Erythroblast (primary cell): ENCODE measurements at regions not wholly inside any gene's neighbourhood (a gene's known extent, or its start where the extent isn't known, plus 50 kb on each side); places are given as distances from the start of the nearest gene placed in this dataset.

ENCODE experiments used
- GATA1 ChIP-seq: IDR thresholded peaks from 2 replicates; pipeline ENCODE4 v1.6.1; 2011; ENCODE audit warnings: low read depth, mild to moderate bottlenecking, control low read depth, low read length, moderate library complexity
- POLR2A ChIP-seq: IDR thresholded peaks from 2 replicates; pipeline ENCODE4 v1.6.1; 2011; ENCODE audit warnings: mild to moderate bottlenecking, low read length

DNA sequence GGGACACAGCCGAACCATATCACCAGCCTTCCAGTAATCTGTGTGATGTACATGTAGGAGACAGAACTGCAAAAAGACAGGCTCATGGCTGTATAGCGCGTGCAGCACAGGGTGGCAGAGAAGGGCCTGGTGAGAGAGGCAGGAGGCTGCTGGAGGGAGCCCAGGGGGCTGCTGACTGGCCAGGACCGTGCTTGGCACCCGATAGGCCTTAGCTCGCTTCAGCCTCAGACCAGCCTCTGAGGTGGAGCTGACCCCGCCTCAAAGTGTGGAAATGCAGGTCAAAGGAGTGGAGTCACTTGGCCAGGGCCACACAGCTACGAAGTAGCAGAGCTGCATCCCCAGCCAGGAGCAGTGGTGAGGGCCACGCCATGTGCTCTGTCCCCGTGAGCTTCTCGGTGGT, 707.6 kb downstream of the QKI start:
- TF ChIP-seq POLR2A (no peak), GATA1 (no peak)
